Stimulated activated CD4-positive, alpha-beta T cell treated with anti-CD3 and anti-CD28 coated beads, Interleukin-4, amount 100 ng/mL, for 48 hours (primary cell): ENCODE measurements at regions not wholly inside any gene's neighbourhood (a gene's known extent, or its start where the extent isn't known, plus 50 kb on each side); places are given as distances from the start of the nearest gene placed in this dataset.

Experiments
- DNase-seq, 2 donors: peaks; one replicate each; pipeline ENCODE4 v3.0.0-alpha.2; 2020; ENCODE audit warnings: low read depth in 2 of 2

GRCh38 chr5:98603456-98603855 lies 170.0 kb upstream of the RGMB start:
- no peak for DNase-seq

DNA sequence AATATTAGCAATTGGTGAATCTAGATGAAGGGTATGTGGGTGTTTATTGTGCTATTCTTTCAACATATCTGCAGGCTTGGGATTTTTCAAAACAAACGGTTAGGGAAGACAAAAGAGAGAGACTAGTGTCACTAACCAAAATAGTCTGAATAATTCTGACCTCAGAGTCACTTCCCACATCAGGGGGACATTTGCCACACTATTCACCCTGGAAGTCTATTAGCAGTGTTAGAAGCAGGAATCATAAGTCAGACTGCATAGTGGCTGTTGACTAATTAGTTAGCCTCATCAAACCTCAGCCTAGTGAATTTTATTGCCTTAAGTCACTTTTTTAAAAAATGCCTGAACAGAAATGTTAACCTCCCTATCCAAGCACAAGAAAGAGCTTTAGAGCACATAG lies 169.2 kb upstream of the RGMB start:
- no peak for DNase-seq

GRCh38 chr5:98604721-98605425 lies 168.6 kb upstream of the RGMB start:
- no peak for DNase-seq

DNA sequence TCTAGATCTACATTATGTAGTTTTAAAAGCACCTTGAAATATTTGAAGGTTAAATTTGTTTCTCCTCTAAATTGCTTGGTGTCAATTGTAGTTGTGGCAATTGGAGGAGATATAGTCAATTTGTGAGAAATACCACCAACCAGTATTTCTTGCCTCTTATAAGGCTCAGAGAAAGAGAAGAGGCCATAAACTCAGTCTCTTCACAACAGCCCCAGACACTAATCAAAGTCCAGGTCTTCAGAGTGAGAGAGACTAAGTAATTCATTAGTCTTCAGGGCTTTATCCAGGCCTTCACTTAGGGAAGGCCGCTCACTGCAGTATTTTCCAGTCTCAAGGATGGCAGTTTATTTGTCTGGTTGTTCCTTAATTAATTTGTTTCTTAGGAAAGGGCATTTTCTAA lies 168.0 kb upstream of the RGMB start:
- DNase-seq = no peak

- DNase-seq = no peak
These were observed 166.5 kb upstream of the RGMB start for GRCh38 chr5:98606961-98607360.

GRCh38 chr5:98608052-98608451 lies 165.4 kb upstream of the RGMB start:
- no peak for DNase-seq

DNA sequence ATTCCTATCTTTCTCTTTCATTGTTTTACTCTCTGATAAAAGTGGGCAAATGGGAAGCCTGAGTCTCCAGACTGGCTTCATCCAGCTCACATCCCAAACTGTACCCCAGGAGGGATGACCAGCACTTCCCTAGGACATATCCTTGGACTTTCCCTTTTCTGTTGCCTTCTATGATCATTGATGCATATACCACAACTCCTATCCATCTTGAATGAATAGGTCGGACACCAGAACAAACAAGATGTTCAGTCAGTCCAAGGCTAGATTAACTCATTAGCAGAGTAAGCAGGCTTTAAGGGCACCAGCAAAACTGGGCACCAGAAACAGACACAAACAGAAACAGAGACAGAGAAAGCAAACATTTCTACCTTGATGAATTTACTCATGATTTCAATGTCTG lies 159.1 kb upstream of the RGMB start:
- no peak for DNase-seq

- no peak for DNase-seq
These were observed 151.6 kb upstream of the RGMB start for GRCh38 chr5:98621821-98622220.

- no peak for DNase-seq
These were observed 149.2 kb upstream of the RGMB start for GRCh38 chr5:98624145-98624880.

DNA sequence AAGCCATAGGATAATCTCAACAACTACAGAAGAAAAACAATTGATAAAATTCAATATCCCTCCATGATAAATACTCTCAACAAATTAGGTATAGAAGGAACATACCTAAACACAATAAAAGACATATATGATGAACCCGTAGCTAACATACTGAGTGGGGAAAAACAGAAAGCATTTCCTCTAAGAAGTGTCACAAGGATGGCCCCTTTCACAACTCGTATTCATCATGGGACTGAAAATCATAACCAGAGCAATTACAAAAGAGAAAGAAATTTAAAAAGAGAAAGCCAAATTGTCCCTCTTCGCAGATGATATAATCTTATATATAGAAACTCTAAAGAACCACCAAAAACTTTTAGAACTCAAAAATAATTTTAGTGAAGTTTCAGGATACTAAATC lies 146.3 kb upstream of the RGMB start:
- no peak for DNase-seq

GRCh38 chr5:98630621-98631020 lies 142.8 kb upstream of the RGMB start:
- DNase-seq = no peak

DNA sequence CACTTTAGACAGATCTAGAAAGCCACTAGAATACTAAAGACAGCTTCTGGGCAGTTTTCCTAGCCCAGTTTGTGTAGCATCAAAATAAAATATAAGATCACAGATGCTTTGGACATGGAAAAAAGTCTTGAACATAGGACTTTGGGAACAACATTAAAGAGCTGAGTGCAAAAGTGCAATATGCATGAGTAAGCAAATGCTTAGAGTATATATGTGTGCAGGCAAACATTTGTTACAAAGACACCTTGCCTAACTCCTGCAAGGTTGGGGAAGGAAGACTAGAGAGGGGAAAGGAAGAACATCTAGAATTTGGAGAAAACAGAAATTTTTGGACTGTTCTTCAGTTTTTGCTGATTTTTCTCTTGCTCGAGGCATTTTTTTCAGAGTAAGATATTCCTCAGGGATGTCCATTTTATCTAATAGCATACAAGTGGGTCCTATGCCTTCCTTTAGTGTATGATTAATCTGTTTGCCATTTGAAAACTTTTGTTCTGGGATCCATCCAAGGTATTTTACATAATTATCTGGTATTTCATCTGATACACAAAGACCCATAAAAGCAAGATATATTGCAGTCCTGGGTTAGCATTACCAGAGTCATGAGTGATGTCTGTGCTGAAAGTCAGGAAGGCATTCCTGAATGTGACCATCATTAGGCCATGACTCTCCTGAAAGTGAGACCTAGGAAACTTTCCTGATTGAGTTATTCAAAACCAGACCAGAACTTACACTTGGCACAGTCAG lies 142.0 kb upstream of the RGMB start:
- DNase-seq = no peak

GRCh38 chr5:98635656-98636055 lies 137.8 kb upstream of the RGMB start:
- no peak for DNase-seq

DNA sequence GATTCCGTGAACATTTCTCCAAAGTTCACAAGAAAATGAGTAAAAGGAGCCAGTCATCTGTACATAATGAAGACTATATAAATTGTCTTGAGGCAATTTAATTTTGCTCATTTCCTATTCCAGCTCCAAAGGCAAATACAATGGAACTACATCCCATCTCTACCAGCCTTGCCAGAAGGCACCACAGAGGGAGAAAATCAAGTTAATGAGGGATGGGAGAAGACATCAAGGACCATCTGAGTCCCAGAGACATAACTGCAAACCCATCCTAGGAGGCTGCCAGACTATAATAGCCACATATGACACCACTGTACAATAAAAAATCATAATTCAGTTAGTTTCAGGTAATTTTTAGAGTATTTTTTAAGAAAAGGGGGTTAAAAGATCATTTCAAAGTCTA lies 136.3 kb upstream of the RGMB start:
- DNase-seq = no peak

GRCh38 chr5:98637557-98637956 lies 135.9 kb upstream of the RGMB start:
- DNase-seq = no peak

GRCh38 chr5:98638111-98638510 lies 135.4 kb upstream of the RGMB start:
- no peak for DNase-seq

DNA sequence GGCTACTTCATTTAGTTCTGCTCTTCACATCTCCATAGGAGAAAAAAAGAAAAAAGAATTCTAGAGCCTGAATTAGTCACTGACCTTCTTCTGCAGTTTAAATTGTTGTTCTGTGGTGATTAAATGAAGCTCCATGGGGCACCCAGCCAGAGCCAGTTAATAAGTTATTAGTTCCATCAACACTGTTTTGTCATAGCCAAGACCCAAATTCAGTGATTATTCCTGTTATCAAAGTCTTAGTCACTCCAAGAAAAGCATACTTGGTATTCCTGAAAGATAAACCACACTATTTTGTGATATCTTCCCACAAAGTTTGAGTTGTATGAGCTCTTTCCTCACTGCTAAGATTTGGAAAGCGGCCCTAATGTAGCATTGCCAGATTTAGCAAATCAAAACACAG lies 134.8 kb upstream of the RGMB start:
- no peak for DNase-seq

- no peak for DNase-seq
These were observed 134.2 kb upstream of the RGMB start for GRCh38 chr5:98639274-98639673.

- no peak for DNase-seq
These were observed 131.8 kb upstream of the RGMB start for GRCh38 chr5:98641671-98642070.

DNA sequence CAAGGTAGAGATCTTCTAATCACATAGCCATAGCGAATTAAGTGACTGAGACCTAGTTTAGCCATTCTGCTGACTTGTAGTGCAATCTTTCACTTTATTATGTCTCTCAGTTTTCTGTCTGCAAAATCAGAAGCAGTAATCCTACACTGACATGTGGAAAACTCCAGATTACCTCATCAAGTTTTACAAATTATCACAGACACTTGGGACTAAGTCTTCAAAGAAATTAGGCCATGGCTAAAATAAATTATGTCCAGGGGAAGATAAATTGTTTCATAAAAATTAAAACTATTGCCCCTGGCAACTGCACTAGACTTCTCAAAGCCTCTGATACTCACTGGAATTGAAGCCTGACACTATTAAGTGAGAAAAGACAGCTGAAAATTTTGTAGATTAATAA lies 129.9 kb upstream of the RGMB start:
- DNase-seq = no peak

GRCh38 chr5:98651715-98652114 lies 121.7 kb upstream of the RGMB start:
- no peak for DNase-seq

- no peak for DNase-seq
These were observed 117.2 kb upstream of the RGMB start for GRCh38 chr5:98656125-98656795.
